Mesendoderm (in vitro differentiated cells): ENCODE measurements at regions not wholly inside any gene's neighbourhood (a gene's known extent, or its start where the extent isn't known, plus 50 kb on each side); places are given as distances from the start of the nearest gene placed in this dataset.

ENCODE experiments used
- DNase-seq: peaks from one replicate; pipeline ENCODE4 v3.0.0; 2013
- H2AK5ac ChIP-seq: 2 replicates; pipeline ENCODE4 v1.6.1; 2013; ENCODE audit warnings: low read length, inconsistent platforms
- H2BK120ac ChIP-seq: 2 replicates; pipeline ENCODE4 v1.6.1; 2013; ENCODE audit warnings: low read depth, mild to moderate bottlenecking, low read length, moderate library complexity, mixed read lengths
- H2BK15ac ChIP-seq: replicated peaks from 2 replicates; pipeline ENCODE4 v1.6.1; 2013; ENCODE audit warnings: low read depth, mild to moderate bottlenecking, moderate library complexity
- H2BK5ac ChIP-seq: 2 replicates; pipeline ENCODE4 v1.6.1; 2013; ENCODE audit warnings: low read length, inconsistent platforms
- H3K18ac ChIP-seq: 2 replicates; pipeline ENCODE4 v1.6.1; 2013; ENCODE audit warnings: mild to moderate bottlenecking, low read length, mixed read lengths
- H3K23ac ChIP-seq: one replicate; pipeline ENCODE4 v1.6.1; 2013; ENCODE audit warnings: low read length
- H3K27ac ChIP-seq: 2 replicates; pipeline ENCODE4 v1.5.1; 2013; ENCODE audit warnings: low read depth, mild to moderate bottlenecking, inconsistent platforms, low read length, moderate library complexity
- H3K27me3 ChIP-seq: 2 replicates; pipeline ENCODE4 v1.6.1; 2013; ENCODE audit warnings: low read length, control low read depth, mild to moderate bottlenecking, inconsistent platforms; ENCODE audit not compliant: insufficient read depth, poor library complexity
- H3K36me3 ChIP-seq: 2 replicates; pipeline ENCODE4 v1.6.1; 2013; ENCODE audit warnings: low read length, inconsistent platforms; ENCODE audit not compliant: control insufficient read depth, insufficient read depth
- H3K4ac ChIP-seq: one replicate; pipeline ENCODE4 v1.6.1; 2013; ENCODE audit warnings: low read depth, mild to moderate bottlenecking, low read length, moderate library complexity
- H3K4me1 ChIP-seq: 2 replicates; pipeline ENCODE4 v1.6.1; 2013; ENCODE audit warnings: low read depth, low read length, inconsistent platforms; ENCODE audit not compliant: control insufficient read depth
- H3K4me2 ChIP-seq: 2 replicates; pipeline ENCODE4 v1.6.1; 2013; ENCODE audit warnings: low read length
- H3K4me3 ChIP-seq: 2 replicates; pipeline ENCODE4 v1.5.1; 2013; ENCODE audit warnings: mild to moderate bottlenecking, low read length
- H3K56ac ChIP-seq: one replicate; pipeline ENCODE4 v1.6.1; 2013; ENCODE audit warnings: low read length
- H3K79me1 ChIP-seq: 2 replicates; pipeline ENCODE4 v1.6.1; 2013; ENCODE audit warnings: low read length, inconsistent platforms
- H3K79me2 ChIP-seq: 2 replicates; pipeline ENCODE4 v1.6.1; 2013; ENCODE audit warnings: mild to moderate bottlenecking, low read length; ENCODE audit not compliant: control insufficient read depth, insufficient read depth
- H3K9ac ChIP-seq: 2 replicates; pipeline ENCODE4 v1.6.1; 2013; ENCODE audit warnings: low read length, inconsistent platforms
- H4K5ac ChIP-seq: one replicate; pipeline ENCODE4 v1.6.1; 2013; ENCODE audit warnings: low read length
- H4K8ac ChIP-seq: one replicate; pipeline ENCODE4 v1.6.1; 2013; ENCODE audit warnings: low read depth, mild to moderate bottlenecking, control low read depth, low read length, moderate library complexity
- WGBS: extraction: QIAGEN DNeasy Blood & Tissue Kit; methylation state at CpG from one replicate; pipeline ENCODE4 v1.1.7; 2013; ENCODE audit warnings: low lambda C conversion rate, missing lambda C conversion rate; ENCODE audit not compliant: insufficient coverage; ENCODE audit errors: extremely low coverage; 5-methylcytosine and 5-hydroxymethylcytosine counted together

GRCh38 chr2:105609746-105610402 is 134.8 kb upstream of the NCK2 start:
- Histone ChIP-seq H3K4ac (no peak overlapping the region), H3K18ac (no peak overlapping the region), H3K23ac (no peak overlapping the region), H3K9ac (no peak overlapping the region), H3K79me2 (no peaks in the 10 kb centered on the region), H4K5ac (no peak overlapping the region), H3K36me3 (no peaks in the 10 kb centered on the region), H2BK5ac (no peak overlapping the region), H2AK5ac (no peak overlapping the region), H3K27me3 (no peaks in the 10 kb centered on the region), H3K79me1 (no peaks in the 10 kb centered on the region), H4K8ac (no peak overlapping the region), H2BK15ac (no peak overlapping the region), H2BK120ac (no peak overlapping the region), H3K27ac (no peak overlapping the region), H3K4me3 (no peak overlapping the region), H3K4me1 (no peaks in the 10 kb centered on the region), H3K56ac (peak overlapping the region; percentile 11), H3K4me2 (no peak overlapping the region)
- WGBS: no CpG with 5 or more reads among the region's 13 CpGs
- DNase-seq: no peak

GRCh38 chr2:105607920-105608504 is 136.7 kb upstream of the NCK2 start:
- peak overlapping the region; percentile 27 for H3K27ac ChIP-seq
- no peak overlapping the region for H4K5ac ChIP-seq
- H3K23ac ChIP-seq: no peak overlapping the region
- no peak overlapping the region for H2AK5ac ChIP-seq
- H3K79me1 ChIP-seq: no peaks in the 10 kb centered on the region
- H3K4ac ChIP-seq: no peak overlapping the region
- H3K9ac ChIP-seq: no peak overlapping the region
- H2BK120ac ChIP-seq: no peak overlapping the region
- H3K27me3 ChIP-seq: no peaks in the 10 kb centered on the region
- no peaks in the 10 kb centered on the region for H3K36me3 ChIP-seq
- no peak for DNase-seq
- no peak overlapping the region for H3K4me2 ChIP-seq
- H4K8ac ChIP-seq: no peak overlapping the region
- no peak overlapping the region for H2BK15ac ChIP-seq
- H3K56ac ChIP-seq: no peak overlapping the region
- H3K4me1 ChIP-seq: no peaks in the 10 kb centered on the region
- no CpG with 5 or more reads among the region's 4 CpGs for WGBS
- no peaks in the 10 kb centered on the region for H3K79me2 ChIP-seq
- no peak overlapping the region for H3K4me3 ChIP-seq
- H3K18ac ChIP-seq: no peak overlapping the region
- H2BK5ac ChIP-seq: no peak overlapping the region

- no peak overlapping the region for H2BK15ac ChIP-seq
These were observed 138.6 kb upstream of the NCK2 start for GRCh38 chr2:105606081-105606480.

GRCh38 chr2:105604938-105605337 is 139.8 kb upstream of the NCK2 start:
- no peak overlapping the region for H3K4ac ChIP-seq
- no peak overlapping the region for H2BK120ac ChIP-seq
- no peak for DNase-seq
- H3K4me2 ChIP-seq: no peak overlapping the region
- no peak overlapping the region for H4K8ac ChIP-seq
- no peaks in the 10 kb centered on the region for H3K27me3 ChIP-seq
- no peak overlapping the region for H4K5ac ChIP-seq
- H3K36me3 ChIP-seq: no peaks in the 10 kb centered on the region
- WGBS: no CpG with 5 or more reads among the region's 3 CpGs
- H2BK15ac ChIP-seq: no peak overlapping the region
- no peak overlapping the region for H2BK5ac ChIP-seq
- H3K18ac ChIP-seq: no peak overlapping the region
- H3K23ac ChIP-seq: no peak overlapping the region
- H3K79me2 ChIP-seq: no peaks in the 10 kb centered on the region
- H3K4me3 ChIP-seq: no peak overlapping the region
- no peak overlapping the region for H3K27ac ChIP-seq
- no peak overlapping the region for H3K9ac ChIP-seq
- no peaks in the 10 kb centered on the region for H3K79me1 ChIP-seq
- no peaks in the 10 kb centered on the region for H3K4me1 ChIP-seq
- no peak overlapping the region for H2AK5ac ChIP-seq
- H3K56ac ChIP-seq: no peak overlapping the region

More at GRCh38 chr2:105606081-105606480, 138.6 kb upstream of the NCK2 start:
- no peak overlapping the region for H3K18ac ChIP-seq
- no peaks in the 10 kb centered on the region for H3K79me2 ChIP-seq
- no peak overlapping the region for H4K8ac ChIP-seq
- H4K5ac ChIP-seq: no peak overlapping the region
- no peaks in the 10 kb centered on the region for H3K27me3 ChIP-seq
- no peak overlapping the region for H2BK5ac ChIP-seq
- no CpG with 5 or more reads among the region's 3 CpGs for WGBS
- no peaks in the 10 kb centered on the region for H3K79me1 ChIP-seq
- no peak for DNase-seq
- no peak overlapping the region for H3K4ac ChIP-seq
- H3K4me2 ChIP-seq: no peak overlapping the region
- H3K56ac ChIP-seq: no peak overlapping the region
- H3K9ac ChIP-seq: no peak overlapping the region
- H2BK120ac ChIP-seq: no peak overlapping the region
- no peak overlapping the region for H3K27ac ChIP-seq
- no peak overlapping the region for H3K23ac ChIP-seq
- no peaks in the 10 kb centered on the region for H3K4me1 ChIP-seq
- H2AK5ac ChIP-seq: no peak overlapping the region
- no peaks in the 10 kb centered on the region for H3K36me3 ChIP-seq
- H3K4me3 ChIP-seq: no peak overlapping the region

GRCh38 chr2:105600949-105601794 is 143.5 kb upstream of the NCK2 start:
- no peak overlapping the region for H2AK5ac ChIP-seq
- H4K5ac ChIP-seq: no peak overlapping the region
- no peaks in the 10 kb centered on the region for H3K79me1 ChIP-seq
- no peak overlapping the region for H3K9ac ChIP-seq
- H3K4me3 ChIP-seq: no peak overlapping the region
- no peak overlapping the region for H2BK15ac ChIP-seq
- H2BK5ac ChIP-seq: no peak overlapping the region
- H3K79me2 ChIP-seq: no peaks in the 10 kb centered on the region
- H3K27me3 ChIP-seq: no peaks in the 10 kb centered on the region
- no peak overlapping the region for H3K56ac ChIP-seq
- no peak overlapping the region for H2BK120ac ChIP-seq
- peak; percentile 27 for DNase-seq
- H3K4me1 ChIP-seq: no peaks in the 10 kb centered on the region
- H3K4ac ChIP-seq: no peak overlapping the region
- no CpG with 5 or more reads among the region's 8 CpGs for WGBS
- no peak overlapping the region for H4K8ac ChIP-seq
- no peak overlapping the region for H3K18ac ChIP-seq
- no peak overlapping the region for H3K4me2 ChIP-seq
- no peak overlapping the region for H3K27ac ChIP-seq
- H3K23ac ChIP-seq: no peak overlapping the region
- H3K36me3 ChIP-seq: no peaks in the 10 kb centered on the region
